ENCODE measurements at regions not wholly inside any gene's neighbourhood (a gene's known extent, or its start where the extent isn't known, plus 50 kb on each side); places are given as distances from the start of the nearest gene placed in this dataset.

- TF ChIP-seq CTCF (IDR thresholded peaks at IDR 0.05) = no peak
- TF ChIP-seq POLR2A (IDR thresholded peaks at IDR 0.05) = no peak
- TF ChIP-seq POLR2AphosphoS5 (IDR thresholded peaks at IDR 0.05; ENCODE audit: insufficient read depth in 1 of 2, low read depth in 1 of 2) = no peak
Measured at GRCh38 chr11:133598906-133599305, 66.6 kb upstream of the OPCML start.
